Endothelial cell of umbilical vein (primary cell): ENCODE measurements at regions not wholly inside any gene's neighbourhood (a gene's known extent, or its start where the extent isn't known, plus 50 kb on each side); places are given as distances from the start of the nearest gene placed in this dataset.

Experiments
- BruUV-seq: library from RNA; stranded (reverse); fragments of 400-500 nt; replicated peaks from 2 replicates; lab custom pipeline; 2021; lab: Mats Ljungman, UMichigan
- CTCF ChIA-PET: fragments of 300-600, 350-600 bp; sonication (Branson Sonifier 250); formaldehyde crosslinking; loops from one replicate; lab custom pipeline; 2021; ENCODE audit warnings: antibody characterized with exemption, inconsistent platforms; lab: Charles Lee
- POLR2A ChIA-PET: fragments of 300-600, 350-600 bp; sonication (Branson Sonifier 250); formaldehyde crosslinking; loops from one replicate; lab custom pipeline; 2021; ENCODE audit warnings: antibody characterized with exemption, inconsistent platforms; lab: Charles Lee
- DNase-seq: peaks from one replicate; pipeline ENCODE4 v3.0.0-alpha.2; 2011; ENCODE audit warnings: low read depth, low spot score
- FAIRE-seq: peaks from 2 replicates; lab custom pipeline; 2011; peaks lifted over from hg19 to GRCh38; lab: Jason Lieb, UNC
- H2AFZ ChIP-seq: 2 replicates; pipeline ENCODE4 v1.6.0; 2012; ENCODE audit warnings: low read depth, low read length, control low read depth, inconsistent platforms
- H3K27ac ChIP-seq: 2 replicates; pipeline ENCODE4 v1.5.1; 2011; ENCODE audit warnings: low read depth, mild to moderate bottlenecking, control low read depth, low read length, moderate library complexity; ENCODE audit not compliant: insufficient read depth
- H3K27me3 ChIP-seq, 2 experiments: 2 replicates each; pipeline versions ENCODE4 v1.6.0 to v1.6.1; 2011; ENCODE audit warnings: low read length in 2 of 2, mixed read lengths in 1 of 2; ENCODE audit not compliant: control insufficient read depth in 2 of 2, insufficient read depth in 2 of 2
- H3K36me3 ChIP-seq, 2 experiments: 2 replicates in 1 of 2; 3 replicates in 1 of 2; pipeline ENCODE4 v1.5.1; 2011; ENCODE audit warnings: low read length in 2 of 2, mild to moderate bottlenecking in 1 of 2, moderate library complexity in 1 of 2; ENCODE audit not compliant: control insufficient read depth in 2 of 2, insufficient read depth in 2 of 2; ENCODE audit errors: extremely low read depth in 1 of 2
- H3K4me1 ChIP-seq: 3 replicates; pipeline ENCODE4 v1.5.1; 2011; ENCODE audit warnings: mild to moderate bottlenecking, low read length; ENCODE audit not compliant: control insufficient read depth, insufficient read depth; ENCODE audit errors: extremely low read depth
- H3K4me2 ChIP-seq: 2 replicates; pipeline ENCODE4 v1.6.1; 2011; ENCODE audit warnings: low read length, control low read depth, mixed read lengths; ENCODE audit not compliant: insufficient read depth
- H3K4me3 ChIP-seq, 3 experiments: fragments of 200-600 bp in 1 of 3; sonication (generic), shearing (Covaris generic) in 1 of 3; replicated peaks in 1 of 3; 2 replicates each; pipeline ENCODE4 v1.5.1; 2011 to 2016; ENCODE audit warnings: control low read depth in 3 of 3, low read length in 3 of 3, mild to moderate bottlenecking in 2 of 3, inconsistent platforms in 1 of 3, low read depth in 1 of 3, moderate library complexity in 1 of 3; ENCODE audit not compliant: insufficient read depth in 1 of 3
- H3K79me2 ChIP-seq: 2 replicates; pipeline ENCODE4 v1.6.0; 2012; ENCODE audit warnings: low read length, inconsistent platforms; ENCODE audit not compliant: control insufficient read depth, insufficient read depth
- H3K9ac ChIP-seq: replicated peaks from 2 replicates; pipeline ENCODE3; 2011; ENCODE audit warnings: low read length, control low read depth; ENCODE audit not compliant: insufficient read depth; ENCODE audit errors: extremely low read depth
- H3K9me1 ChIP-seq: replicated peaks from 3 replicates; pipeline ENCODE4 v1.6.0; 2011; ENCODE audit warnings: mild to moderate bottlenecking, low read length; ENCODE audit not compliant: control insufficient read depth, insufficient read depth; ENCODE audit errors: extremely low read depth
- H3K9me3 ChIP-seq: replicated peaks from 2 replicates; pipeline ENCODE4 v1.5.1; 2012; ENCODE audit warnings: low read length, inconsistent platforms; ENCODE audit not compliant: control insufficient read depth, insufficient read depth
- H4K20me1 ChIP-seq: replicated peaks from 2 replicates; pipeline ENCODE3; 2011; ENCODE audit warnings: mild to moderate bottlenecking, low read length; ENCODE audit not compliant: control insufficient read depth, insufficient read depth; ENCODE audit errors: extremely low read depth
- CTCF ChIP-seq, 2 donors: IDR thresholded peaks; 1 replicate in 1 of 2; 2 replicates in 1 of 2; pipeline ENCODE4 v1.5.1; 2011; ENCODE audit warnings: low read length in 2 of 2, mild to moderate bottlenecking in 2 of 2, moderate library complexity in 2 of 2, control low read depth in 1 of 2, inconsistent platforms in 1 of 2, low read depth in 1 of 2; ENCODE audit not compliant: insufficient read depth in 1 of 2; ENCODE audit errors: extremely low read depth in 1 of 2
- EZH2 ChIP-seq: IDR thresholded peaks from 2 replicates; pipeline ENCODE4 v1.6.1; 2012; ENCODE audit warnings: borderline replicate concordance, low read depth, mild to moderate bottlenecking, moderate library complexity, low read length, inconsistent platforms; ENCODE audit not compliant: severe bottlenecking
- FOS ChIP-seq: IDR thresholded peaks from 2 replicates; pipeline ENCODE4 v1.6.1; 2011; ENCODE audit warnings: mild to moderate bottlenecking, low read length, moderate library complexity, borderline replicate concordance; ENCODE audit not compliant: insufficient read depth
- GATA2 ChIP-seq: IDR thresholded peaks from 2 replicates; pipeline ENCODE4 v1.7.0; 2011; ENCODE audit warnings: low read depth, mild to moderate bottlenecking, moderate library complexity, mixed read lengths, low read length; ENCODE audit not compliant: insufficient read length, insufficient read depth
- JUN ChIP-seq: IDR thresholded peaks from 2 replicates; pipeline ENCODE4 v1.6.1; 2011; ENCODE audit warnings: borderline replicate concordance, low read depth; ENCODE audit not compliant: insufficient read length, insufficient read depth
- MAX ChIP-seq: IDR thresholded peaks from 2 replicates; pipeline ENCODE4 v1.6.1; 2011; ENCODE audit not compliant: insufficient read depth, insufficient read length
- MYC ChIP-seq: IDR thresholded peaks from one replicate; pipeline ENCODE4 v1.6.1; 2011; ENCODE audit warnings: mild to moderate bottlenecking, low read depth, low read length
- POLR2A ChIP-seq: IDR thresholded peaks from 2 replicates; pipeline ENCODE4 v1.6.1; 2012; ENCODE audit warnings: low read depth, mild to moderate bottlenecking, control low read depth, low read length
- POLR2AphosphoS5 ChIP-seq: IDR thresholded peaks from 2 replicates; pipeline ENCODE4 v1.6.1; 2012; ENCODE audit warnings: low read depth, mild to moderate bottlenecking, control low read depth, low read length, moderate library complexity; ENCODE audit not compliant: insufficient read depth
- dilution Hi-C: fragments of 300-500 bp; cut with MboI; formaldehyde crosslinking; loops from one replicate; pipeline ENCODE4 v1.15.0; 2019; ENCODE audit warnings: low sequenced_read_pairs; ENCODE audit not compliant: extremely low pct_ligation_motif_present
- intact Hi-C: fragments of 100-400 bp; cut with micrococcal nuclease; formaldehyde crosslinking; loops from one replicate; pipeline ENCODE4 v1.10.0; 2022

- TF ChIP-seq POLR2A (no peak), GATA2 (no peak), EZH2 (no peak), JUN (no peak), MAX (no peak), CTCF (IDR thresholded peaks at IDR 0.05; ENCODE audit: extremely low read depth in 1 of 2, insufficient read depth in 1 of 2, low read depth in 1 of 2, low read length in 2 of 2) (no peak), FOS (no peak), POLR2AphosphoS5 (no peak), MYC (no peak)
- H3K4me2 ChIP-seq = no peak overlapping the region
- ChIA-PET CTCF (no interaction called here), POLR2A (no interaction called here)
- intact Hi-C loops = no loop called here
- no peaks in the 10 kb centered on the region for H3K9me3 ChIP-seq
- H2AFZ ChIP-seq = no peak overlapping the region
- H3K9ac ChIP-seq = no peak overlapping the region
- H3K27ac ChIP-seq = no peak overlapping the region
- DNase-seq (no peak), FAIRE-seq (no peak)
- no peaks in the 10 kb centered on the region for H3K36me3 ChIP-seq
- no TSS peak for BruUV-seq
- H3K9me1 ChIP-seq = no peaks in the 10 kb centered on the region
- dilution Hi-C loops = no loop called here
- H3K4me3 ChIP-seq = no peak overlapping the region
- H3K79me2 ChIP-seq = no peaks in the 10 kb centered on the region
- no peaks in the 10 kb centered on the region for H3K27me3 ChIP-seq
- H3K4me1 ChIP-seq = no peaks in the 10 kb centered on the region
- no peaks in the 10 kb centered on the region for H4K20me1 ChIP-seq
Measured at GRCh38 chr2:143909577-143910353, 610.2 kb downstream of the ZEB2 start.
